NCI-H187 (cell line): ENCODE measurements at regions not wholly inside any gene's neighbourhood (a gene's known extent, or its start where the extent isn't known, plus 50 kb on each side); places are given as distances from the start of the nearest gene placed in this dataset.

ENCODE experiments used
- DNase-seq, 2 experiments: peaks; one replicate each; lab custom pipeline; 2025; lab: John Stamatoyannopoulos, UW

DNA sequence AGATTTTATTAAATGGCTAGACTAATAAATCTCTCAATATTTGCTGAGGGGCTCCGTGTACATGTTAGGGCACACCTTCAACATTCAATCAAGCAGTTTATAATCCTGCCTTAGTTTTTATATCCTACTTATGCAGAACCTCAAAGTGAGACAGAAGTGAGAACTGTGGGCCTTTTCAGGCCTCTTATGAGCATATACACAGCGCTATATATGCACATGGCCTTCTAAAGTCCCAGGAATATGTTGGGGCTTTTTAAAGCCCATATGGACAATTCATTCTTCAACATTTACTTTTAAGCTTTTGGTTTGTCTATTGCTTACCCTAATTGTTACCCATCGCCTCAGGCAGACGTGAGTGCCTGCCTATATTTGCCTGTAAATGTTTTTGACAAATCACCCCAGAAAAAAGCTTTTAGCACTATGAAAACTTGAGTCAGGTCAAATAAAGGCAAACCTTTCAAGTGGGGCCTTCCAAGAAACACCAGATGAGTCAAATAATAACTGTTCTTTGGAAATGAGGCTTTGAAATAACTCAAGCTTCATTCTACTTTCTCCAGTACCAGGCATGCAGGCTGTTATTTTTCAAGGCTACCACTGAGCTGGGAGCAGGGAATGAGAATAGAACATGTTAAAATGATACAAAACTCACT, 58.2 kb downstream of the ESM1 start:
- DNase-seq = no peak

DNA sequence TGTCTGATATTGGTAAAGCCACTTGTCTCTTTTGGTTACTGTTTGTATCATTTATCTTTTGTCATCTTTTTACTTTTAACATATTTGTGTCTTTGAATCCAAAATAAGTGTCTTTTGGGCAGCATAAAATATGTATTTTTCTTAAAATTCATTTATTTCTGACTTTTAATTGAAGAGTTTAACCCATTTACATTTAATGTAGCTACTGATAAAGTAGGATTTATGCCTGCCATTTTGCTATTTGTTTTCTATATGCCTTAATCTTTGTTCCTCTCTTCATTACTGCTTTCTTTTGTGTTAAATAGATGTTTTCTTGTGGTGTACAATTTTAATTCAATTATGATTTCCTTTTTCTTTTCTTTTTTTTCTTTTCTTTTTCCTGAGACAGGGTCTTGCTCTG, 60.9 kb downstream of the ESM1 start:
- no peak for DNase-seq

DNA sequence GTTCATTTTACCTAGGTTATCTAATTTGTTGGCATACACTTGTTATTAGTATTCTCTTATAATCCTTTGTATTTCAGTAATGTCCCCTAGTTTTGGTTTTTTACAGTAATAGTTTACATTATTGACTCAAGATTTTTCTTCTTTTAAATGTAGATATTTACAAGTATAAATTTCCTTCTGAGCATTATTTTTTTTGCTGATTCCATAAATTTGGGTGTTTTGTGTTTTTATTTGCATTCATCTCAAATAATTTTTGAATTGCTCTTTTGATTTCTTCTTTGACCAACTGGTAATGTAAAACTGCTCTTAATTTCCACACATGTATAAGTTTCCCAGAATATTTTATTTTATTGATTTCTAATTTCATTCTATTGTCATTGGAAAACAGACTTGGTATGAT, 68.1 kb downstream of the ESM1 start:
- no peak for DNase-seq

DNA sequence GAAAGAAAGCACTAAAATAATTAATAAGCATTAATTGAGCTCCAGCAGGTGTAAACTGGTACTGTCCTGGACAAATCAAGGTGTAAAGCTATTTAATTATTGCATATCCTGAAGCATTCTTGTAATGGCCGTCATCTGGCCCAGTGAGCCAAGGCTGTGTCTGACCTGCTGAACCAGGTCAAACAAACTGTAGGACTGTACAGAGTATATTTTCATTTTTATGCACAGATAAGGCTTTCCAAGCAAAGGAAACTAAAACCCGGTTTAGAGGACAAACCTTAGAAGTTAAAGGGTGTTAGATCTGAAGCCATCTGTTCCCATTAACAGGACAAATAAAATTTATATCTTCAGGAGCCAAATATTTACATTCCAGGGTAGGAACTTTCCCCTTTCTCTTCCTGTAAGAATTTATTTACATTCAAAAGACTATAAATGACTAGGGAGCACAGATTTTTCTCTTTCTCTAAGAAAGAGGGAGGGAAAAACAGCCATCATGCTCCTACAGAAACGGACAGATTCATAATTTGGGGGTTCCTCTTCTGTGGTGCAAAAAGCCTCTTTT, 69.8 kb downstream of the ESM1 start:
- no peak for DNase-seq

- DNase-seq = no peak
Observed at GRCh38 chr5:54912021-54912420, 73.4 kb downstream of the ESM1 start.

- no peak for DNase-seq
Observed at GRCh38 chr5:54909911-54910870, 75.2 kb downstream of the ESM1 start.

- no peak for DNase-seq
Observed at GRCh38 chr5:54908774-54909525, 76.4 kb downstream of the ESM1 start.

DNA sequence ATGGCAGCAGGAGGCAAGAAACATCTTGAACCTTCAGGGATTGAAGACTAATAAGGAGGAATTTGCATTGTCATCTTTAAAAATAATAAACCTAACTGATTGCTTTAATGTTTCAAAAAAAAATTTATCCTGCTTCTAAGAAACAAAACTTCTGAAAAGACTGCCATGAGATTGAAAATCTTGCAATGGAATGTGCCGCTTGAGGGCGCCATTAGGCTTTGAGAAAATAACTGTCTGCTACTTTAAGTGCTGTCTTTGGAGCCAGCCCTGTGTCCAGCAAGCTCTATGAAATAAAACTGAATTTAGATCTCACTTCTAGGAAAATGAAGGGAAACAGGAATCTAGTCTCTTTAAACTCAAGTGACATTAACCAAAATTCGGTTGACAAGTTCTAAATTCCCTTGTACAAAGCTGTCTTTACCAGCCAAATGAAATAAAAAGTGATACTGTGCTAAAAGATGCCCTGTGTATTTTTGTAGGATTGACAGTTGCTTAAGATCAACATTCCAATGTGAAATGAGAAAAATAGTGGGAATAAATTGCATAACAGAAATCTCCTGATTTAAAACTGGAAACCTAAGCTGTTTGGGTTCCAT, 79.4 kb downstream of the ESM1 start:
- peak; percentile 29 to 43 for DNase-seq

- no peak for DNase-seq
Observed at GRCh38 chr5:54905246-54905795, 80.1 kb downstream of the ESM1 start.

GRCh38 chr5:54904425-54904824, 81.0 kb downstream of the ESM1 start:
- DNase-seq = no peak

DNA sequence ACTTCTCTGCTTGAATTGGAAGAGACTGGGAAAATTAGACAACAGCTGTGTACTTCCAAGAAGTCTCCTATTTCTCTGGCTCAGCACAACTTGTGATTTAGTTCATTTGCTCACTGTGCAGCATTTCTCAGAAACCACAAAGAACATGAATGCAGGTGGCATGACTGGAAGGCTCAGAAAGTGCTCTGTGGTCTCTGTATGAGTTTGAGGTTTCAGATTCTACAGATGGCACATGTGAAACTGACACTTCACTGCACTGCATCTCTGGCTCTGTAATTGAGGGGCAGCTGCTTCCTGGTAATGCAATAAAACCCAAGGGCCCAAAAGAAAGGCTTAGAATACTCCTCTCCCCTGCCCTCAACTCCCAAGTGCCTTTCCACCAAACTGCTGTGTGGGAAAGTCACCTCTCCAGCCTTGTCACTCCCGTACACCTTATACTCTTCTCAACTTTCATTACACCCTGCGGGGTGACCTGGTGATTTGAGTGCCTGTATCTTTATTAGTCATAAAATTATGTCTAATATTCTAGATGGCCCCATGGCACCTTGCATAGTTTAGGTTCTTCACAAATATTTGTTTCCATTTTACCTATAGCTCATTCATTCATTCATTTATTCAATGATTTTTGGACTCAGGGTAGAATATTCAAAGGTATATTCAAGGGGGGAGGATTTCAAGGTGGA, 82.5 kb downstream of the ESM1 start:
- peak; percentile 72 to 95 for DNase-seq

DNA sequence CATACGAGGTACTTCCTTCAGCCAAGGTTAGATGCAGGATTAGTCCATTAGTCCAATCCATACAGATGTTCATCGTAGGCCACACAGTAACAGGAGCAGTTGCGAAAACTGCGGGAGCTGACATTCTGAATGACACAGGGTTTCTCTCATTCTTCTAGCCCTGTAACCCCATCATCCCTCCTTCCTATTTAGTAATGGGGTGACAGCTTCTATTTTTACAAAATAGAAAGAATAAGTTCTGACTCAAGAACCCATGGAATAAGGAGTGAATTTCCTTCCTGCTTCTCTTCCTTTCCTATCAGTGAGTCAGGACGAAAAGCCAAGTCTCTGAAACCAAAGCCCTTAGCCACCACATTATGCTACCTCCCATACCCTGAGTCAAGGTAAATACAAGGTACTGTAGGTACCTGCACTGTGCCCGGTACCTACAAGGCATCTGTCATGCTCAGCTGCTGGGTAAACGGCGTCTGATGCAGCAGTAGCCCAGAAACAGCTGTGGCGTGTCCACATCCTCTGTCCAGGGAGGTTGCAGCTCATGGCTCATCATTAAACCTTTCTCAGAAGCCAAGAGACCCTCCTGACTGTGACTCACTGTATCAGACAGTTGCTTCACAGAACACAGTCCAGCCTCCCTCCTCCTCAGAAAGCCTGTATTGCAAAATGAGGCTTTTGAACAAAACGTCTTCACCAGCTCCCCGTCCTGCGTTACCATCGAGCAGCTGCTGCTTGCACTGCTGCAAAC, 84.2 kb downstream of the ESM1 start:
- DNase-seq = no peak

DNA sequence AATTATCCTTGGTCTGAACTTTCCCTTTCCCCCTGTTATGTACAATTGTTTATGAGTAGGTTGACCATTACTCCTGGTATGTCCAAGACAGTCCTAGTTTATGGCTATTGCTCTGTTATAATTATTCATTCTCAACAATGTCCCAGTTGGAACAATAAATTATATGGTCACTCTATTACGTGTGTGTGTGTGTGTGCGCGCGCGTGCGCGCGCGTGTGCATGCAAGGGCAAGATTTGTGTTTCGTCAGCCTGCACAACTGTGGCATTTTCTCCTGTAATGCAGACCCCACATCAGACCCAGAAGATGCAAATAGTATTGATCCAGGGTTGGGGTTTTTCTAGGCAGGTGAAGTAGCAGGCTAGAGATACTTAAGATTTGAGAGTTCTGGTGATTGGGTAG, 88.4 kb downstream of the ESM1 start:
- no peak for DNase-seq

DNA sequence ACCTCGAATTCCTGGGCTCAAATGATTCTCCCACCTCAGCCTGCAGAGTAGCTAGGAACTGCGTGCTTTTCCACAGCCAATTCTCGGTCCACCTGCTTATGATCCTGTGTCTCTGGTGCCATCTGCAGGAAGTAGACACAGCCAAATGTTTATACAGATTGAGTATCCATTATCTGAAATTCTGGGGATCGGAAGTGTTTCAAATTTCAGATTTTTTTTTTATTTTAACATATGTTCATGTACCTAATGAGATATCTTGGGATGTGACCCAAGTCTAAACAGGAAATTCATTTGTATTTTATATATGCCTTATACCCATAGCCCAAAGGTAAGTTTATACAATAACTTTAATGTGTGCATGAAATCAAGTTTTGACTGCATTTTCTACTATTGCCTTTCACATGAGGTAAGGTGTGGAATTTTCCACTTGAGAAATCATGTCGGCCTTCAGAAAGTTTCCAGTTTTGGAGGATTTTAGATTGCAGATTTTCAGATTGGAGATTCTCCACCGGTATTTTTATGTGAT, 89.5 kb downstream of the ESM1 start:
- DNase-seq = peak in 1 of 2 experiments; percentile 43

DNA sequence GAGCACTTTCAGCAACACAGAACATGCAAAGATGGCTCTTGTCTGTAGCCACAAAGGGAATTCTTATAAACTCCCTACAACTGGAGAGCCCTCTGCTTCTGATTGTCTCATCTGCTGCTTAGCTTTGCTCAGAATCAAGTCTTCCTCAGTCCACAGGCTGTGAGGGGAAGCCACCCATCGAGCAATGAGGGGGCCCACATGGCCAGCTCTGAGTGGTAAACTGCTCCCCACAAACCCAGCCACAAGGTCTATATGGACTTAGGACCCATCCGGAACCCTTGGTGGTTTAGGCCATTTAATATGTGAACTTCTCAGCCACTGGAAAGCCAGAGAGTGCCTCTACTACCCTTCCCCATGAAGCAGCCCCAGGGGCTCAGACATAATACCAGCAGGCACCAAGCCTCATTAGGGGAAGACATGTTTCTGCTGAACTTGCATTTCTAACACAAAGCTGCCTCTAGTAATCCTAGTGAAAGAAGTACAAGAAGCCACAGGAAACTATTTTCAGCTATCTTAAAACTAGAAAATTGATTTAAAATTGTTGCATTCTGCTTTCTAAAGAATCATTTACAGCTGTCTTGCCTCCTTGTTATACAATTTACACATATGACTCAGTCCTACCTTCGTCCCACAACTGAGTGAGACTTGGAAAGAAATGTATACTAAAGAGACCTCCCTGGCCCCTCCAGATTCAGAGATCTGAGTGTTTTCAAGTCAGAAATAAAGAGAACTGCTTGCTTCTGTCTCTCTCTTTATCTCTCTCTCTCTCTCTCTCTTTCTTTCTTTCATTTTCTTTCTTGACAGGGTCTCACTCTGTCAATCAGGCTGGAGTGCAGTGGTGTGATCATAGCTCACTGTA, 90.2 kb downstream of the ESM1 start:
- no peak for DNase-seq

- DNase-seq = no peak
Observed at GRCh38 chr5:54889826-54890225, 95.6 kb downstream of the ESM1 start.

GRCh38 chr5:54887663-54888062, 97.7 kb downstream of the ESM1 start:
- no peak for DNase-seq

DNA sequence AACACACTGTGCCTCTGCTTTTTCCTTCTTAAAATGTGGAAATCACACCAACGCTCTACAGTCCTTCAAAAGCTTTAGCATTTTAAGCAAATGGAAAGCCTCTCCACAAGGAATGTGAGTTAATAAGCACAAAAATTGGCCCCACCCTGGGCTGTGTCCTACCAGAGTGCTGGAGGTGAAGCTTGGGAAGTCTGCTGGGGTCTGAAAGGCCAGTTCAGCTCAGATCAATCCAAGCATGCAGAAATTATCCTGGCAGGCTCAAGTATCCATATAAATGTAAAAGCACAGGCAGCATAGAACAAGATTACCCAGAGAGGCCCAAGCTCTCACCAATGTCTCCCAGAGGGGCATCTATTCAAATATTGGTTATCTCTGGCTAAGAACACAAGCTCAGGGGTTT, 98.5 kb downstream of the ESM1 start:
- DNase-seq = no peak

GRCh38 chr5:54885636-54886035, 99.8 kb downstream of the ESM1 start:
- DNase-seq = no peak
